ENCODE measurements at regions not wholly inside any gene's neighbourhood (a gene's known extent, or its start where the extent isn't known, plus 50 kb on each side); places are given as distances from the start of the nearest gene placed in this dataset.

DNA sequence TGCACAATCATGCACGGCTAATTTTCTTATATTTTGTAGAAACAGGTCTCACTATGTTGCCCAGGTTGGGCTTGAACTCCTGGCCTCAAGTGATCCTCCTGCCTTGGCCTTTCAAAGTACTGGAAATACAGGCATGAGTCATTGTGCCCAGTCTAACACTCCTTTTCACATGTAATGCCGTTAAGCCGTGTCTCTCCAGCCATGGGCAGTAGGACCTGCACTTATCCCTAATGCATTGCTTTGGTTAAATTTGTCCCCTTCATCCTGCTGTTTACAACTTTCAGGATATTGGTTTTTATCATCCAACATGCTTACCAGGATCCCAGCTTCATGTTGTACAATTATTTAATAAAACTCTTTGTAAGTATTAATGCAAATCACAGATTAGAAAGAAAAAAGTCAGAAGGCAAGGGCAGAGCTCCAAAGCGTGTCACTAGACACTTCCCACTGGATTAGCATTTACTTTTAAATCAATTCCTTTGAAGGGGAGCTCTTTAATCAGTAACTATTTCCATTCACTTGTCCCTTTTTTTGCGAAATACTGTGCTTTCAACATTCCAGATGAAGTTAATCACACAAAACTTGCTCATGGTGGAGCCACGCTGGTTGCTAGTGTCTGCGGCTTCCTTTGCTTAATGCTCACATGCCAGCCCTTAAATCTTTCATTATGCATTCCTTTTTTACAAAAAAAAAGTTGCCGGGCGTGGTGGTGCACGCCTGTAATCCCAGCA lies 256.0 kb upstream of the AUTS2 start:
- TF ChIP-seq ZNF600 (tag by site-specific recombination; IDR thresholded peaks at IDR 0.05) (no peak), ZNF112 (tag by site-specific recombination; IDR thresholded peaks at IDR 0.05) (no peak), GLI4 (tag by site-specific recombination; IDR thresholded peaks at IDR 0.05) (no peak), ZNF626 (tag by site-specific recombination; IDR thresholded peaks at IDR 0.05) (no peak), ZNF394 (tag by site-specific recombination; IDR thresholded peaks at IDR 0.05; ENCODE audit: borderline replicate concordance) (no peak), ZBTB1 (tag by site-specific recombination; IDR thresholded peaks at IDR 0.05) (no peak), ZNF623 (tag by site-specific recombination; IDR thresholded peaks at IDR 0.05) (no peak), ZNF175 (tag by site-specific recombination; IDR thresholded peaks at IDR 0.05) (no peak)
- TF ChIP-seq, protein P1, sequence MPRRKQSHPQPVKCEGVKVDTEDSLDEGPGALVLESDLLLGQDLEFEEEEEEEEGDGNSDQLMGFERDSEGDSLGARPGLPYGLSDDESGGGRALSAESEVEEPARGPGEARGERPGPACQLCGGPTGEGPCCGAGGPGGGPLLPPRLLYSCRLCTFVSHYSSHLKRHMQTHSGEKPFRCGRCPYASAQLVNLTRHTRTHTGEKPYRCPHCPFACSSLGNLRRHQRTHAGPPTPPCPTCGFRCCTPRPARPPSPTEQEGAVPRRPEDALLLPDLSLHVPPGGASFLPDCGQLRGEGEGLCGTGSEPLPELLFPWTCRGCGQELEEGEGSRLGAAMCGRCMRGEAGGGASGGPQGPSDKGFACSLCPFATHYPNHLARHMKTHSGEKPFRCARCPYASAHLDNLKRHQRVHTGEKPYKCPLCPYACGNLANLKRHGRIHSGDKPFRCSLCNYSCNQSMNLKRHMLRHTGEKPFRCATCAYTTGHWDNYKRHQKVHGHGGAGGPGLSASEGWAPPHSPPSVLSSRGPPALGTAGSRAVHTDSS (tag by site-specific recombination; IDR thresholded peaks at IDR 0.05): no peak
- TF ChIP-seq, protein P2, sequence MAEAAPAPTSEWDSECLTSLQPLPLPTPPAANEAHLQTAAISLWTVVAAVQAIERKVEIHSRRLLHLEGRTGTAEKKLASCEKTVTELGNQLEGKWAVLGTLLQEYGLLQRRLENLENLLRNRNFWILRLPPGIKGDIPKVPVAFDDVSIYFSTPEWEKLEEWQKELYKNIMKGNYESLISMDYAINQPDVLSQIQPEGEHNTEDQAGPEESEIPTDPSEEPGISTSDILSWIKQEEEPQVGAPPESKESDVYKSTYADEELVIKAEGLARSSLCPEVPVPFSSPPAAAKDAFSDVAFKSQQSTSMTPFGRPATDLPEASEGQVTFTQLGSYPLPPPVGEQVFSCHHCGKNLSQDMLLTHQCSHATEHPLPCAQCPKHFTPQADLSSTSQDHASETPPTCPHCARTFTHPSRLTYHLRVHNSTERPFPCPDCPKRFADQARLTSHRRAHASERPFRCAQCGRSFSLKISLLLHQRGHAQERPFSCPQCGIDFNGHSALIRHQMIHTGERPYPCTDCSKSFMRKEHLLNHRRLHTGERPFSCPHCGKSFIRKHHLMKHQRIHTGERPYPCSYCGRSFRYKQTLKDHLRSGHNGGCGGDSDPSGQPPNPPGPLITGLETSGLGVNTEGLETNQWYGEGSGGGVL (tag by site-specific recombination; IDR thresholded peaks at IDR 0.05): no peak
- TF ChIP-seq, protein P3, sequence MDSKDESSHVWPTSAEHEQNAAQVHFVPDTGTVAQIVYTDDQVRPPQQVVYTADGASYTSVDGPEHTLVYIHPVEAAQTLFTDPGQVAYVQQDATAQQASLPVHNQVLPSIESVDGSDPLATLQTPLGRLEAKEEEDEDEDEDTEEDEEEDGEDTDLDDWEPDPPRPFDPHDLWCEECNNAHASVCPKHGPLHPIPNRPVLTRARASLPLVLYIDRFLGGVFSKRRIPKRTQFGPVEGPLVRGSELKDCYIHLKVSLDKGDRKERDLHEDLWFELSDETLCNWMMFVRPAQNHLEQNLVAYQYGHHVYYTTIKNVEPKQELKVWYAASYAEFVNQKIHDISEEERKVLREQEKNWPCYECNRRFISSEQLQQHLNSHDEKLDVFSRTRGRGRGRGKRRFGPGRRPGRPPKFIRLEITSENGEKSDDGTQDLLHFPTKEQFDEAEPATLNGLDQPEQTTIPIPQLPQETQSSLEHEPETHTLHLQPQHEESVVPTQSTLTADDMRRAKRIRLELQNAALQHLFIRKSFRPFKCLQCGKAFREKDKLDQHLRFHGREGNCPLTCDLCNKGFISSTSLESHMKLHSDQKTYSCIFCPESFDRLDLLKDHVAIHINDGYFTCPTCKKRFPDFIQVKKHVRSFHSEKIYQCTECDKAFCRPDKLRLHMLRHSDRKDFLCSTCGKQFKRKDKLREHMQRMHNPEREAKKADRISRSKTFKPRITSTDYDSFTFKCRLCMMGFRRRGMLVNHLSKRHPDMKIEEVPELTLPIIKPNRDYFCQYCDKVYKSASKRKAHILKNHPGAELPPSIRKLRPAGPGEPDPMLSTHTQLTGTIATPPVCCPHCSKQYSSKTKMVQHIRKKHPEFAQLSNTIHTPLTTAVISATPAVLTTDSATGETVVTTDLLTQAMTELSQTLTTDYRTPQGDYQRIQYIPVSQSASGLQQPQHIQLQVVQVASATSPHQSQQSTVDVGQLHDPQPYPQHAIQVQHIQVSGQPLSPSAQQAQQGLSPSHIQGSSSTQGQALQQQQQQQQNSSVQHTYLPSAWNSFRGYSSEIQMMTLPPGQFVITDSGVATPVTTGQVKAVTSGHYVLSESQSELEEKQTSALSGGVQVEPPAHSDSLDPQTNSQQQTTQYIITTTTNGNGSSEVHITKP (tag by site-specific recombination; IDR thresholded peaks at IDR 0.05): no peak
- ChIA-PET POLR2A (interaction anchor here (0.5 kb wide), 1 partner anchor 19 kb away, joined by 4 read pairs; no protein-coding TSS in a partner anchor), CTCF (interaction anchor here (0.6 kb wide), 1 partner anchor 1107 kb away, joined by 3 read pairs; no protein-coding TSS in a partner anchor)
- H3K27ac ChIP-seq (ENCODE audit: extremely low read depth, low read depth, low read length): no peak overlapping the region
- no peaks in the 10 kb centered on the region for H3K9me3 ChIP-seq (ENCODE audit: control insufficient read depth, insufficient read depth, low read depth, low read length)
- no peak overlapping the region for H3K4me3 ChIP-seq (ENCODE audit: low read depth, low read length)
- H3K36me3 ChIP-seq (ENCODE audit: control insufficient read depth in 2 of 2, insufficient read depth in 1 of 2, low read length in 2 of 2): no peaks in the 10 kb centered on the region
- no peaks in the 10 kb centered on the region for H3K4me1 ChIP-seq (ENCODE audit: control insufficient read depth, insufficient read depth, low read length)

DNA sequence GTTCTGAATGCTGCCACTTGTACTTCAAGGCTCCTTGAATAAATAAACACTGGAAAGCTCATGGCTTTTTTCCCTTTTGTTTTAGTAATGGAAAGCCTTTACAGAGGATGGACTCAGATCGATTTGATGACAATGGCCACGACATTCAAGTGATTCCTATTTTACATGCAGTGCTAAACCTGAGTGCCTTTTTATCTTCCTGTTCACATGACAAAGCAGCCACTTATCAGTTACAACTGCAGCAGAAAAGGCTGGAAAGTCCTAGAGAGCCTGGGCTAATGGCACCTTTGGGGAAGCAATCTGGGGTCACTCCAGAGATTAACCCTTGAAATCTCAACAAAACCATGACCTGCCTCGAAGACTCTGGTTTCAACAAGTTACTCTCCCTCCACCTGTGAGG lies 249.0 kb upstream of the AUTS2 start:
- Histone ChIP-seq H3K27ac (ENCODE audit: extremely low read depth, low read depth, low read length) (no peak overlapping the region), H3K9me3 (ENCODE audit: control insufficient read depth, insufficient read depth, low read depth, low read length) (no peaks in the 10 kb centered on the region), H3K4me3 (ENCODE audit: low read depth, low read length) (no peak overlapping the region), H3K4me1 (ENCODE audit: control insufficient read depth, insufficient read depth, low read length) (peaks cover 4% of the 10 kb centered on the region), H3K36me3 (ENCODE audit: control insufficient read depth in 2 of 2, insufficient read depth in 1 of 2, low read length in 2 of 2) (no peaks in the 10 kb centered on the region)
- CTCF ChIA-PET: no interaction called here
- POLR2A ChIA-PET: no interaction called here
- TF ChIP-seq ZNF223 (tag by site-specific recombination; IDR thresholded peaks at IDR 0.05) (no peak), FEZF1 (tag by site-specific recombination; IDR thresholded peaks at IDR 0.05) (peak; percentile 67), TCF7L2 (IDR thresholded peaks at IDR 0.05; ENCODE audit: borderline replicate concordance, low read depth, low read length) (peak; percentile 33; the same call in 1 of the 2 replicates)

All from HEK293 (cell line).